ENCODE measurements at regions not wholly inside any gene's neighbourhood (a gene's known extent, or its start where the extent isn't known, plus 50 kb on each side); places are given as distances from the start of the nearest gene placed in this dataset.

DNA sequence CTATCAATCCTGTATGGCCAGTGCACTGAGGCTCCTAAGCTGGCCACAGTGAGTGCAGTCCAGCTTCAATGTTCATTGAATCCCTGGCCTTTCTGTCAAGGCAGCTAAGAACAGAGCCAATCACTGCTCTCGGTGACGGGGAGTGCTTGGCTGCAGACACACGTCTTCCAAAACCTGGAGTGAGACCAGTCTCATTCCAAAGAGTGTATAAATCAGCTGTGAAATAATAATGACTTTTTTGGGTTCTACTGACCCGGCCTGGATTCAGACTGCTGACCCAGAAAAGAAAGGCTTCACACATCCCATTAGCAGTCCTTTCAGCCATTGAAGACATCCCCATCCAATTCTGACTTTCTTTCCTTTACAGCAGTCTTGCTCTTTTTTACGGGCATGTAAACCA lies 665.5 kb downstream of the GBE1 start:
- TF ChIP-seq, protein P1, sequence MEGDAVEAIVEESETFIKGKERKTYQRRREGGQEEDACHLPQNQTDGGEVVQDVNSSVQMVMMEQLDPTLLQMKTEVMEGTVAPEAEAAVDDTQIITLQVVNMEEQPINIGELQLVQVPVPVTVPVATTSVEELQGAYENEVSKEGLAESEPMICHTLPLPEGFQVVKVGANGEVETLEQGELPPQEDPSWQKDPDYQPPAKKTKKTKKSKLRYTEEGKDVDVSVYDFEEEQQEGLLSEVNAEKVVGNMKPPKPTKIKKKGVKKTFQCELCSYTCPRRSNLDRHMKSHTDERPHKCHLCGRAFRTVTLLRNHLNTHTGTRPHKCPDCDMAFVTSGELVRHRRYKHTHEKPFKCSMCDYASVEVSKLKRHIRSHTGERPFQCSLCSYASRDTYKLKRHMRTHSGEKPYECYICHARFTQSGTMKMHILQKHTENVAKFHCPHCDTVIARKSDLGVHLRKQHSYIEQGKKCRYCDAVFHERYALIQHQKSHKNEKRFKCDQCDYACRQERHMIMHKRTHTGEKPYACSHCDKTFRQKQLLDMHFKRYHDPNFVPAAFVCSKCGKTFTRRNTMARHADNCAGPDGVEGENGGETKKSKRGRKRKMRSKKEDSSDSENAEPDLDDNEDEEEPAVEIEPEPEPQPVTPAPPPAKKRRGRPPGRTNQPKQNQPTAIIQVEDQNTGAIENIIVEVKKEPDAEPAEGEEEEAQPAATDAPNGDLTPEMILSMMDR (IDR thresholded peaks at IDR 0.05) = no peak
- TF ChIP-seq POLR2AphosphoS5 (IDR thresholded peaks at IDR 0.05) (no peak), POLR2A (IDR thresholded peaks at IDR 0.05) (no peak)

Measured in prostate gland (tissue), 2 donors.